ENCODE measurements at regions not wholly inside any gene's neighbourhood (a gene's known extent, or its start where the extent isn't known, plus 50 kb on each side); places are given as distances from the start of the nearest gene placed in this dataset.

GRCh38 chr12:92493816-92494215 lies 209.0 kb upstream of the PLEKHG7 start:
- Mint-ChIP-seq H3K36me3 (peaks cover 4% of the 10 kb centered on the region), H3K4me1 (no peaks in the 10 kb centered on the region), H3K4me3 (no peak overlapping the region), H3K27me3 (ENCODE audit: insufficient read depth, low read depth) (peaks cover 2% of the 10 kb centered on the region), H3K9me3 (peaks cover 2% of the 10 kb centered on the region), H3K27ac (no peak overlapping the region)
- Histone ChIP-seq H3K79me2 (ENCODE audit: low read depth) (no peaks in the 10 kb centered on the region), H3F3A (ENCODE audit: low read depth) (no peaks in the 10 kb centered on the region), H3K4me2 (no peak overlapping the region), H3K27me3 (no peaks in the 10 kb centered on the region), H3K4me3 (no peak overlapping the region), H3K4me1 (no peaks in the 10 kb centered on the region), H3K27ac (no peak overlapping the region), H3K9me3 (ENCODE audit: low read depth) (no peaks in the 10 kb centered on the region), H2AFZ (replicated peaks) (no peak overlapping the region), H3K9ac (no peak overlapping the region), H3K36me3 (no peaks in the 10 kb centered on the region), H4K20me1 (ENCODE audit: low read depth) (no peaks in the 10 kb centered on the region)
- DNase-seq (ENCODE audit: low spot score) = no peak
- TF ChIP-seq CTCF (IDR thresholded peaks at IDR 0.05) = no peak
- no peak for TF ChIP-seq EZH2 (IDR thresholded peaks at IDR 0.05)
- TF ChIP-seq EZH2phosphoT487 (IDR thresholded peaks at IDR 0.05) = no peak

GRCh38 chr12:92492995-92493394 lies 209.8 kb upstream of the PLEKHG7 start:
- H4K20me1 ChIP-seq (ENCODE audit: low read depth) = no peaks in the 10 kb centered on the region
- H3F3A ChIP-seq (ENCODE audit: low read depth) = no peaks in the 10 kb centered on the region
- no peak overlapping the region for H3K27ac ChIP-seq
- H3K36me3 Mint-ChIP-seq = peaks cover 4% of the 10 kb centered on the region
- H3K27me3 Mint-ChIP-seq (ENCODE audit: insufficient read depth, low read depth) = peaks cover 2% of the 10 kb centered on the region
- H3K4me2 ChIP-seq = no peak overlapping the region
- H2AFZ ChIP-seq (replicated peaks) = no peak overlapping the region
- no peak overlapping the region for H3K9ac ChIP-seq
- H3K27me3 ChIP-seq = no peaks in the 10 kb centered on the region
- H3K9me3 Mint-ChIP-seq = peaks cover 2% of the 10 kb centered on the region
- H3K27ac Mint-ChIP-seq = no peak overlapping the region
- no peaks in the 10 kb centered on the region for H3K4me1 Mint-ChIP-seq
- H3K4me1 ChIP-seq = no peaks in the 10 kb centered on the region
- DNase-seq (ENCODE audit: low spot score) = no peak
- H3K79me2 ChIP-seq (ENCODE audit: low read depth) = no peaks in the 10 kb centered on the region
- no peak overlapping the region for H3K4me3 ChIP-seq
- no peak for TF ChIP-seq EZH2phosphoT487 (IDR thresholded peaks at IDR 0.05)
- no peak for TF ChIP-seq EZH2 (IDR thresholded peaks at IDR 0.05)
- TF ChIP-seq CTCF (IDR thresholded peaks at IDR 0.05) = no peak
- H3K36me3 ChIP-seq = no peaks in the 10 kb centered on the region
- no peaks in the 10 kb centered on the region for H3K9me3 ChIP-seq (ENCODE audit: low read depth)
- no peak overlapping the region for H3K4me3 Mint-ChIP-seq

- no peak overlapping the region for H3K4me2 ChIP-seq
- H3K4me3 Mint-ChIP-seq = no peak overlapping the region
Observed at GRCh38 chr12:92492291-92492690, 210.5 kb upstream of the PLEKHG7 start.

More at GRCh38 chr12:92492291-92492690, 210.5 kb upstream of the PLEKHG7 start:
- Histone ChIP-seq H3K4me1 (peaks cover 4% of the 10 kb centered on the region), H2AFZ (replicated peaks) (no peak overlapping the region), H3K27ac (no peak overlapping the region), H3K27me3 (no peaks in the 10 kb centered on the region), H3K9ac (no peak overlapping the region), H4K20me1 (ENCODE audit: low read depth) (no peaks in the 10 kb centered on the region), H3F3A (ENCODE audit: low read depth) (no peaks in the 10 kb centered on the region), H3K4me3 (no peak overlapping the region), H3K79me2 (ENCODE audit: low read depth) (no peaks in the 10 kb centered on the region), H3K9me3 (ENCODE audit: low read depth) (no peaks in the 10 kb centered on the region), H3K36me3 (no peaks in the 10 kb centered on the region)
- TF ChIP-seq EZH2phosphoT487 (IDR thresholded peaks at IDR 0.05) (no peak), CTCF (IDR thresholded peaks at IDR 0.05) (no peak), EZH2 (IDR thresholded peaks at IDR 0.05) (no peak)
- H3K27me3 Mint-ChIP-seq (ENCODE audit: insufficient read depth, low read depth) = peaks cover 2% of the 10 kb centered on the region
- no peak for DNase-seq (ENCODE audit: low spot score)
- peaks cover 4% of the 10 kb centered on the region for H3K36me3 Mint-ChIP-seq
- H3K27ac Mint-ChIP-seq = no peak overlapping the region
- H3K9me3 Mint-ChIP-seq = peaks cover 2% of the 10 kb centered on the region
- peaks cover under 1% of the 10 kb centered on the region for H3K4me1 Mint-ChIP-seq

Measured in neural progenitor cell (in vitro differentiated cells).